Activated T-helper 17 cell treated with anti-CD3 and anti-CD28 coated beads, Interleukin-2, amount 50 U/mL, for 72 hours (primary cell): ENCODE measurements at regions not wholly inside any gene's neighbourhood (a gene's known extent, or its start where the extent isn't known, plus 50 kb on each side); places are given as distances from the start of the nearest gene placed in this dataset.

Experiments
- ATAC-seq: fragments of 150-1000 bp; cut with Tn5 transposase; replicated peaks from 2 replicates; pipeline ENCODE4 v1.10.0; 2021; ENCODE audit warnings: mild to moderate bottlenecking, moderate library complexity
- H3K27ac Mint-ChIP-seq: one replicate; pipeline ENCODE4 v1.8.0; 2022; ENCODE audit warnings: mixed read lengths
- H3K27me3 Mint-ChIP-seq: one replicate; pipeline ENCODE4 v1.8.0; 2022; ENCODE audit warnings: mixed read lengths
- H3K36me3 Mint-ChIP-seq: one replicate; pipeline ENCODE4 v1.8.0; 2022; ENCODE audit warnings: low read depth, mild to moderate bottlenecking, mixed read lengths
- H3K4me1 Mint-ChIP-seq: one replicate; pipeline ENCODE4 v1.8.0; 2022; ENCODE audit warnings: mixed read lengths
- H3K4me3 Mint-ChIP-seq: one replicate; pipeline ENCODE4 v1.8.0; 2022; ENCODE audit warnings: mild to moderate bottlenecking, mixed read lengths
- H3K9me3 Mint-ChIP-seq: one replicate; pipeline ENCODE4 v1.8.0; 2022; ENCODE audit warnings: mixed read lengths

DNA sequence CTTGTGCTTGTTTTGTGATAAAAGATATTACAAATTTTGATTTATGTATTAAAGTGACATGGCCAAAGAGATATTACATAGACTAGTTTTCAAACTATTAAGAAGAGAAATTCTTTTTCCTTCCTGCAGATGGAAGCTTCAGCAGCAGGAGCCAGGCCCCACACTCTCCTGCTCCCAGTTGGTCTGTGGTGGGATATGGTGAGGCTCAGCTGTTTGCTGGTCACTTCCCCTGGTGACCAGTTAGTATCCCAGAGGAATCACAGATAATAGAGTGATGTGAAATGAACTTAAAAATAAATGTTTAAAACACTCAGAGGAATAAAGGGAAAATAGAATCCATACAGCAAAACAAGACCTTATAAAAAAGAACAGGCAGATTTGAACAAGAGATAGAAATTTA lies 154.7 kb downstream of the KTN1 start:
- peak overlapping the region; percentile 42 for H3K27ac Mint-ChIP-seq
- no peak overlapping the region for H3K4me3 Mint-ChIP-seq
- peaks cover 8% of the 10 kb centered on the region for H3K9me3 Mint-ChIP-seq
- peaks cover 5% of the 10 kb centered on the region for H3K4me1 Mint-ChIP-seq
- ATAC-seq, result no peak
- no peaks in the 10 kb centered on the region for H3K27me3 Mint-ChIP-seq
- H3K36me3 Mint-ChIP-seq, result no peaks in the 10 kb centered on the region

- peaks cover 8% of the 10 kb centered on the region for H3K9me3 Mint-ChIP-seq
- no peak overlapping the region for H3K27ac Mint-ChIP-seq
- H3K4me1 Mint-ChIP-seq, result no peaks in the 10 kb centered on the region
- H3K4me3 Mint-ChIP-seq, result no peak overlapping the region
- ATAC-seq, result no peak
- H3K36me3 Mint-ChIP-seq, result no peaks in the 10 kb centered on the region
- H3K27me3 Mint-ChIP-seq, result no peaks in the 10 kb centered on the region
Measured at GRCh38 chr14:55739967-55740648, 160.1 kb downstream of the KTN1 start.

DNA sequence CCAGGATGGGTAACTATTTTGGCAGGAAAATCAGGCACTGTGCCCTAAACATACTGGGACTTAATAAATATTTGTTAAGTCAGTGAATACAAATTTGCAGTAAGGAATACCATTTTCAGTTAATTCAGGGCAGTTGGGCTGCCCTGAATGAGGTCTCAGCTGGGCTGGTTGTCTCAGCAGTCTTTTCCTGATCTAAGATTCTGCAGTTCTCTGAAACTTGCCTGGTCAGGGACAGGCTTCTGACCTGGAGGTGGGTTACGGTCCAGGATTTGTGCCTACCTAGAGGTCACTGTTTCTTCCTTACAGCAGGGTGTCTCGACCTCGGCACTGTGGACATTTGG lies 160.6 kb downstream of the KTN1 start:
- H3K27me3 Mint-ChIP-seq, result no peaks in the 10 kb centered on the region
- H3K4me1 Mint-ChIP-seq, result no peaks in the 10 kb centered on the region
- no peak for ATAC-seq
- no peak overlapping the region for H3K27ac Mint-ChIP-seq
- no peak overlapping the region for H3K4me3 Mint-ChIP-seq
- no peaks in the 10 kb centered on the region for H3K36me3 Mint-ChIP-seq
- peaks cover 8% of the 10 kb centered on the region for H3K9me3 Mint-ChIP-seq

GRCh38 chr14:55741240-55741639 lies 161.2 kb downstream of the KTN1 start:
- no peaks in the 10 kb centered on the region for H3K4me1 Mint-ChIP-seq
- H3K27ac Mint-ChIP-seq, result no peak overlapping the region
- no peaks in the 10 kb centered on the region for H3K36me3 Mint-ChIP-seq
- H3K27me3 Mint-ChIP-seq, result no peaks in the 10 kb centered on the region
- H3K4me3 Mint-ChIP-seq, result no peak overlapping the region
- H3K9me3 Mint-ChIP-seq, result peaks cover 7% of the 10 kb centered on the region
- ATAC-seq, result no peak

- ATAC-seq, result no peak
- Mint-ChIP-seq H3K4me3 (no peak overlapping the region), H3K9me3 (no peaks in the 10 kb centered on the region), H3K27me3 (no peaks in the 10 kb centered on the region), H3K27ac (no peak overlapping the region), H3K36me3 (no peaks in the 10 kb centered on the region), H3K4me1 (no peaks in the 10 kb centered on the region)
Measured at GRCh38 chr14:55743551-55743950, 163.5 kb downstream of the KTN1 start.

- Mint-ChIP-seq H3K27ac (no peak overlapping the region), H3K27me3 (no peaks in the 10 kb centered on the region), H3K4me1 (no peaks in the 10 kb centered on the region), H3K4me3 (no peak overlapping the region), H3K36me3 (no peaks in the 10 kb centered on the region), H3K9me3 (no peaks in the 10 kb centered on the region)
- no peak for ATAC-seq
Measured at GRCh38 chr14:55744321-55744720, 164.3 kb downstream of the KTN1 start.

DNA sequence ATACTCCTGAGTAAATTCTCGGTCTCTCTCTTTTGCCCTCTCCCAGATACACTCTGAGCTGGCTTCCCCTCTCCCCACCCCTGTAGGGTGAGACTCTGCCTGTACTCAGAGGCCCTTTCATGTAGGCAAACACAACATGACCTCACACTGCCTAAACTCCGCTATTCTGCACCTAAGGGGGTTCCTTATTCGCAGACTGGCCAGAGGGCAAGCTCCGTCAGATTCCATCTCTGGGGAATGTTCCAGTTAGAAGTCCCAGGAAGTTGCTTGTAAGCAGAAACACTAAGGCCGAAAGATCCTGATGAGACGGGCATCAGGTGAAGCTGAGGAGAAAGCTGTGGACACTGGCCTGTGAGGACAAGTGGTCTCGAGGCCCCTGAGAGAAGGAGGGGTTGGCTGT lies 165.9 kb downstream of the KTN1 start:
- no peaks in the 10 kb centered on the region for H3K36me3 Mint-ChIP-seq
- H3K4me1 Mint-ChIP-seq, result no peaks in the 10 kb centered on the region
- H3K4me3 Mint-ChIP-seq, result no peak overlapping the region
- H3K27me3 Mint-ChIP-seq, result no peaks in the 10 kb centered on the region
- no peak overlapping the region for H3K27ac Mint-ChIP-seq
- no peak for ATAC-seq
- H3K9me3 Mint-ChIP-seq, result no peaks in the 10 kb centered on the region

GRCh38 chr14:55746558-55746957 lies 166.6 kb downstream of the KTN1 start:
- Mint-ChIP-seq H3K9me3 (no peaks in the 10 kb centered on the region), H3K4me3 (no peak overlapping the region), H3K4me1 (no peaks in the 10 kb centered on the region), H3K27me3 (no peaks in the 10 kb centered on the region), H3K36me3 (no peaks in the 10 kb centered on the region), H3K27ac (no peak overlapping the region)
- no peak for ATAC-seq

DNA sequence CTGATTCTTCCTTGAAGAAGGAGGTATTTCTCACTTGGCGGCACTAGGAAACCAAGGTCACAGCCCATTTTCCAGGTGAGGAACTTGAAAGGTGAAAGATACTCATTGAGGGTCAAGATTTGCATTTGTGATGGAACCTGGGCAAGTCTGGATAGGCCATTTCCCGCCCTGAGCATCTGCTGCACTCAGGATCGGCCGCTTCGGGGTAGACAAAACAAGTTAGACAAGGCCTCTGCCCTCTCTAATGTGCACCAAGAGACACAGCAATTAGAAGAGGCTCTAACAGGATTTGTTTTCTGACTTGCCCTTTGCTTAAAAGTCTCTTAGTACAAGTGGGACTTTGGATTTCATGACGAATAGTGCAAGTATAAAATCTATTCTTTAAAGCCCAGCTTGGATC lies 167.2 kb downstream of the KTN1 start:
- H3K27ac Mint-ChIP-seq, result peak overlapping the region; percentile 48
- H3K9me3 Mint-ChIP-seq, result no peaks in the 10 kb centered on the region
- H3K4me1 Mint-ChIP-seq, result no peaks in the 10 kb centered on the region
- no peak for ATAC-seq
- H3K36me3 Mint-ChIP-seq, result no peaks in the 10 kb centered on the region
- H3K4me3 Mint-ChIP-seq, result no peak overlapping the region
- H3K27me3 Mint-ChIP-seq, result no peaks in the 10 kb centered on the region

GRCh38 chr14:55749201-55749812 lies 169.3 kb downstream of the KTN1 start:
- Mint-ChIP-seq H3K36me3 (no peaks in the 10 kb centered on the region), H3K9me3 (no peaks in the 10 kb centered on the region), H3K27ac (no peak overlapping the region), H3K27me3 (no peaks in the 10 kb centered on the region), H3K4me1 (no peaks in the 10 kb centered on the region), H3K4me3 (no peak overlapping the region)
- no peak for ATAC-seq

DNA sequence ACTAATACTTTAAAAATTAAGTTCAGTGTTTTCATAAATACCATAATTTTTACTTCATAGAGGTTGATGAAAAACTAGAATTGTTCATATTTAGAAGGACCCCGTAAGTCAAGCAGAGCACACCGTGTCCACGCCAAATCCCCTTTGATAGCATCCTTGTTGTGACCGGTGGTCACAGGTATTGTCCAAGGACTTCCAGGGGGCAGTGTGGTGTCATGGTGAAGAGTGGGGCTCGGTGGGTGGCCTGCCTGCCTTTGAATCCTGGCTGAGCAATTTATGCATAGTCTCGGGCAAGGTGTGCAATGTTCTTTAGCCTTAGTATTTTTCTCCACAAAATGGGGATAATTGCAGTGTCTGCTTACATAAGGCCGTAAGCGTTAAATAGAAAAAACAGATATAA lies 169.9 kb downstream of the KTN1 start:
- H3K36me3 Mint-ChIP-seq, result no peaks in the 10 kb centered on the region
- H3K27me3 Mint-ChIP-seq, result no peaks in the 10 kb centered on the region

DNA sequence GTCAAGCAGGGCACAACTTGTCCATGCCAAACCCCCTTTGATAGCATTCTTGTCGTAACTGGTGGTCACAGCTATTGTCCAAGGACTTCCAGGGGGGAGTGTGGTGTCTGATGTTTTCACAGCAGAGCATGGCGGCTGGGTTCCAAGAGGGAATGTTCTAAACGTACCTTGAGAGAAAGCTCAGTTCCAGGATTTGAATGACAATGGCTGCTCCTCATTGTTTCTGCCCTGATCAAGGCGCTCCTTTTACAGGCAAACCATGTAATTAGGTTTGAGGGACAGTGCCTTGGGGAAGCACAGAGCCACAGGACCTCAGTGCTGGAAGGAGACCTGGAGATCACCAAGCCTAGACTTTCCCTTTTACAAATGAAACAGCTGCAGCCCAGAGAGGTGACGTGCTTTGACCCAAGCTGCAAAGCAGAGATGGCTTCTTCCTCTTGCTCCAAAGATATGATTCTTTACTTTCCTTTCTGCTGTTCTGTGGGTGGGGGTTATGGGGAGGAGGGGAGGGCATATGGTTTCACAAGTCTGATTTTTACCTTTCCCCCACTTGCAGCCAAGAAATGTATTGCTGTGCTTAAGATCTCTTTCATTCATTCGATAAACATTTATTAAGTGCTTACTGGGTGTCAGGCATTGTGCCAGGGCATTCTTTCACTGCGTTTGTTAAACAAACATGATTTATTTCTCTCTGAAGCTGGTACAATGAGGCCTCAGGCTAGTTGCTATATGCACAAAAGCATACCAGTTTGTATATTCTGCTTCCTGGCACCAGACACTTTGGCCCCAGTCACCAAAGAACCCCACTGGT lies 172.8 kb downstream of the KTN1 start:
- H3K4me1 Mint-ChIP-seq, result no peaks in the 10 kb centered on the region
- no peaks in the 10 kb centered on the region for H3K9me3 Mint-ChIP-seq
- H3K36me3 Mint-ChIP-seq, result no peaks in the 10 kb centered on the region
- H3K27ac Mint-ChIP-seq, result no peak overlapping the region
- H3K27me3 Mint-ChIP-seq, result no peaks in the 10 kb centered on the region
- ATAC-seq, result no peak
- no peak overlapping the region for H3K4me3 Mint-ChIP-seq

More for the DNA sequence above, 169.9 kb downstream of the KTN1 start:
- Mint-ChIP-seq H3K9me3 (no peaks in the 10 kb centered on the region), H3K27ac (no peak overlapping the region), H3K4me3 (no peak overlapping the region), H3K4me1 (no peaks in the 10 kb centered on the region)
- no peak for ATAC-seq

DNA sequence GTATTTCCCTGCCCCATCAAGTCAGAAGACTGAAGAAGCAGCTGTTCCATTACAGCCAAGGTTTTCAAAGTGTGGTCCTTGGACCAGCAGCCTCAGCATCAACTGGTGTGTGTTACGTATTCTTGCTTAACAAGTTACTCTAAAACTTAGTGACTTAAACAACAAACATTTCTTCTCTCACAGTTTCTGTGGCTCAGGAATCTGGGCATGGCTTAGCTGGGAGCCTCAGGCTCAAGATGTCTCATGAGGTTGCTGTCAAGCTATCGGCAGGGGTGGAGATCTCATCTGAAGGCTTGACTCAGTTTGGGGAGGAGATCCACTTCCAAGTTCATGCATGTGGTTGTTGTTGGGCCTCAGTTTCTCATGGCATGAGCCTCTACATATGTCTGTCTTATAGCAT lies 174.5 kb downstream of the KTN1 start:
- ATAC-seq, result no peak
- Mint-ChIP-seq H3K9me3 (no peaks in the 10 kb centered on the region), H3K4me3 (no peak overlapping the region), H3K36me3 (no peaks in the 10 kb centered on the region), H3K4me1 (no peaks in the 10 kb centered on the region), H3K27ac (no peak overlapping the region), H3K27me3 (no peaks in the 10 kb centered on the region)

GRCh38 chr14:55754871-55755270 lies 174.9 kb downstream of the KTN1 start:
- H3K27ac Mint-ChIP-seq, result no peak overlapping the region
- no peaks in the 10 kb centered on the region for H3K9me3 Mint-ChIP-seq
- no peak for ATAC-seq
- H3K36me3 Mint-ChIP-seq, result no peaks in the 10 kb centered on the region
- H3K4me1 Mint-ChIP-seq, result no peaks in the 10 kb centered on the region
- no peak overlapping the region for H3K4me3 Mint-ChIP-seq
- H3K27me3 Mint-ChIP-seq, result no peaks in the 10 kb centered on the region

DNA sequence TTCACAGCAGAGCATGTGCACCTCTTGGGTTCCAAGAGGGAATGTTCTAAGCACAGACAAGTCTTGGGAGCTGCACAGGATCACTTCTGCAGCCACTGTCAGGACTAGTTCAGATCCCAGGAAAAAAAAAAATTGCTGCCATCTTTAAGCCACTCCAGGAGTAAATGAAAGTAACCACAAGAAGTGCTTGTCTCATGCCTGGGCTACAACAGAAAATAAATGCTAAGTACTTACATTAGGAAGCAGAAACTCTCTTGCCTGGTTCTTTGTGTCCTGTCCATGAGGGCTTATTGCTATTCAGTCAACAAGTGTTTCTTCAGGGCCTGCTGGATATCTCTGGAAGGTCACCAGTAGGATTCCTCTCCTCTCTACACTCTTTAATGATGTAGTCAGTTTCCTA lies 176.1 kb downstream of the KTN1 start:
- Mint-ChIP-seq H3K4me1 (no peaks in the 10 kb centered on the region), H3K4me3 (no peak overlapping the region), H3K27ac (no peak overlapping the region), H3K27me3 (no peaks in the 10 kb centered on the region), H3K9me3 (no peaks in the 10 kb centered on the region), H3K36me3 (no peaks in the 10 kb centered on the region)
- no peak for ATAC-seq
